HL-60 (cell line): ENCODE measurements at regions not wholly inside any gene's neighbourhood (a gene's known extent, or its start where the extent isn't known, plus 50 kb on each side); places are given as distances from the start of the nearest gene placed in this dataset.

ENCODE experiments used
- DNase-seq, 2 experiments: peaks; one replicate each; pipeline ENCODE4 v3.0.0-alpha.2; 2010 to 2020; ENCODE audit warnings: low read depth in 1 of 2, low spot score in 1 of 2
- H3K27ac ChIP-seq: fragments of 250-450 bp; sonication (Bioruptor Pico); replicated peaks from 2 replicates; pipeline ENCODE4 v1.5.1; 2020; ENCODE audit warnings: mild to moderate bottlenecking, moderate library complexity
- H3K27me3 ChIP-seq: fragments of 250-450 bp; sonication (Bioruptor Pico); 2 replicates; pipeline ENCODE4 v1.5.1; 2021; ENCODE audit warnings: mild to moderate bottlenecking, moderate library complexity; ENCODE audit not compliant: insufficient read depth, poor library complexity, severe bottlenecking
- H3K4me3 ChIP-seq: replicated peaks from 2 replicates; pipeline ENCODE4 v1.5.1; 2011; ENCODE audit warnings: mild to moderate bottlenecking, control low read depth, low read length; ENCODE audit not compliant: insufficient read depth
- CTCF ChIP-seq: IDR thresholded peaks from one replicate; pipeline ENCODE4 v1.5.1; 2011; ENCODE audit warnings: low read length, control low read depth, inconsistent platforms; ENCODE audit not compliant: insufficient read depth
- GABPA ChIP-seq: IDR thresholded peaks from 2 replicates; pipeline ENCODE4 v1.6.1; 2012; ENCODE audit warnings: low read depth
- POLR2AphosphoS5 ChIP-seq: IDR thresholded peaks from 2 replicates; pipeline ENCODE4 v1.6.1; 2012; ENCODE audit warnings: low read depth
- REST ChIP-seq: IDR thresholded peaks from 2 replicates; pipeline ENCODE4 v1.6.1; 2012; ENCODE audit warnings: low read depth; ENCODE audit not compliant: insufficient replicate concordance
- SPI1 ChIP-seq: IDR thresholded peaks from 2 replicates; pipeline ENCODE4 v1.6.1; 2012; ENCODE audit warnings: low read depth, mild to moderate bottlenecking, borderline replicate concordance

GRCh38 chr5:112668016-112668415 lies 69.7 kb upstream of the APC start:
- no peak overlapping the region for H3K4me3 ChIP-seq
- H3K27me3 ChIP-seq = no peaks in the 10 kb centered on the region
- no peak for DNase-seq
- H3K27ac ChIP-seq = no peak overlapping the region
- TF ChIP-seq GABPA (no peak), CTCF (no peak), REST (no peak), SPI1 (no peak), POLR2AphosphoS5 (no peak)

GRCh38 chr5:112668911-112669310 lies 68.8 kb upstream of the APC start:
- DNase-seq = no peak
- H3K27me3 ChIP-seq = no peaks in the 10 kb centered on the region
- H3K27ac ChIP-seq = no peak overlapping the region
- TF ChIP-seq CTCF = no peak
- no peak for TF ChIP-seq GABPA
- no peak for TF ChIP-seq REST
- no peak for TF ChIP-seq SPI1
- no peak for TF ChIP-seq POLR2AphosphoS5
- no peak overlapping the region for H3K4me3 ChIP-seq

GRCh38 chr5:112669328-112669963 lies 68.2 kb upstream of the APC start:
- no peaks in the 10 kb centered on the region for H3K27me3 ChIP-seq
- no peak overlapping the region for H3K4me3 ChIP-seq
- no peak overlapping the region for H3K27ac ChIP-seq
- TF ChIP-seq SPI1 (no peak), POLR2AphosphoS5 (no peak), GABPA (no peak), REST (no peak), CTCF (no peak)
- no peak for DNase-seq
